Liver (tissue), 7 donors: ENCODE measurements at regions not wholly inside any gene's neighbourhood (a gene's known extent, or its start where the extent isn't known, plus 50 kb on each side); places are given as distances from the start of the nearest gene placed in this dataset.

ENCODE experiments used
- DNase-seq: peaks from one replicate; pipeline ENCODE4 v3.0.0-alpha.2; 2017; ENCODE audit warnings: low spot score
- H3K27ac ChIP-seq, 2 donors: one replicate each; pipeline ENCODE4 v1.7.0; 2013; ENCODE audit warnings: inconsistent platforms in 2 of 2, low read length in 2 of 2, control low read depth in 1 of 2, low read depth in 1 of 2, mild to moderate bottlenecking in 1 of 2
- H3K27me3 ChIP-seq, 4 donors: one replicate each; pipeline versions ENCODE4 v1.6.1 to v1.7.0; 2013; ENCODE audit warnings: low read length in 3 of 4, inconsistent platforms in 1 of 4, mild to moderate bottlenecking in 1 of 4, moderate library complexity in 1 of 4; ENCODE audit not compliant: control insufficient read depth in 4 of 4, insufficient read depth in 4 of 4
- H3K36me3 ChIP-seq, 4 donors: one replicate each; pipeline versions ENCODE4 v1.6.1 to v1.7.0; 2013; ENCODE audit warnings: low read length in 3 of 4, mild to moderate bottlenecking in 3 of 4, low read depth in 1 of 4, moderate library complexity in 1 of 4; ENCODE audit not compliant: control insufficient read depth in 4 of 4, insufficient read depth in 3 of 4
- H3K4me1 ChIP-seq, 4 donors: one replicate each; pipeline versions ENCODE4 v1.6.1 to v1.7.0; 2013; ENCODE audit warnings: low read length in 3 of 4, mild to moderate bottlenecking in 3 of 4, moderate library complexity in 1 of 4; ENCODE audit not compliant: control insufficient read depth in 4 of 4, insufficient read depth in 4 of 4
- H3K4me3 ChIP-seq, 3 donors: one replicate each; pipeline versions ENCODE4 v1.6.1 to v1.7.0; 2013; ENCODE audit warnings: low read length in 3 of 3, control low read depth in 1 of 3, low read depth in 1 of 3, mild to moderate bottlenecking in 1 of 3
- H3K9ac ChIP-seq, 2 donors: one replicate each; pipeline ENCODE4 v1.7.0; 2013; ENCODE audit warnings: low read length in 2 of 2, mild to moderate bottlenecking in 2 of 2, moderate library complexity in 2 of 2, control low read depth in 1 of 2, low read depth in 1 of 2
- H3K9me3 ChIP-seq, 4 donors: one replicate each; pipeline versions ENCODE4 v1.6.1 to v1.7.0; 2013; ENCODE audit warnings: low read length in 3 of 4; ENCODE audit not compliant: control insufficient read depth in 4 of 4
- EGR1 ChIP-seq, 2 donors: IDR thresholded peaks; 2 replicates each; pipeline ENCODE4 v1.6.1; 2016 to 2018; ENCODE audit warnings: antibody characterized with exemption in 2 of 2, low read depth in 2 of 2
- FOXA1 ChIP-seq: IDR thresholded peaks from 2 replicates; pipeline ENCODE4 v1.6.1; 2016; ENCODE audit warnings: antibody characterized with exemption
- FOXA2 ChIP-seq: IDR thresholded peaks from 2 replicates; pipeline ENCODE4 v1.6.1; 2016; ENCODE audit warnings: antibody characterized with exemption
- HNF4A ChIP-seq, 2 donors: conservative IDR thresholded peaks; 2 replicates each; pipeline ENCODE4 v1.6.1; 2016; ENCODE audit warnings: antibody characterized with exemption in 2 of 2, mild to moderate bottlenecking in 2 of 2
- HNF4G ChIP-seq: IDR thresholded peaks from 2 replicates; pipeline ENCODE4 v1.6.1; 2016; ENCODE audit warnings: antibody characterized with exemption
- JUND ChIP-seq, 2 donors: IDR thresholded peaks; 2 replicates each; pipeline ENCODE4 v1.6.1; 2016; ENCODE audit warnings: antibody characterized with exemption in 2 of 2
- NR2F2 ChIP-seq: IDR thresholded peaks from 2 replicates; pipeline ENCODE4 v1.6.1; 2016; ENCODE audit warnings: antibody characterized with exemption
- RAD21 ChIP-seq, 2 donors: IDR thresholded peaks; 2 replicates each; pipeline ENCODE4 v1.6.1; 2016; ENCODE audit warnings: antibody characterized with exemption in 2 of 2, mild to moderate bottlenecking in 2 of 2
- RXRA ChIP-seq, 2 donors: IDR thresholded peaks; 2 replicates each; pipeline ENCODE4 v1.6.1; 2017 to 2018; ENCODE audit warnings: antibody characterized with exemption in 2 of 2, mild to moderate bottlenecking in 1 of 2
- SP1 ChIP-seq: IDR thresholded peaks from 2 replicates; pipeline ENCODE4 v1.6.1; 2018; ENCODE audit warnings: antibody characterized with exemption, mild to moderate bottlenecking
- TAF1 ChIP-seq: conservative IDR thresholded peaks from 2 replicates; pipeline ENCODE4 v1.6.1; 2016; ENCODE audit warnings: antibody characterized with exemption, mild to moderate bottlenecking
- YY1 ChIP-seq: IDR thresholded peaks from 2 replicates; pipeline ENCODE4 v1.6.1; 2016; ENCODE audit warnings: antibody characterized with exemption, mild to moderate bottlenecking
- WGBS: extraction: QIAGEN DNeasy Blood & Tissue Kit; methylation state at CpG from one replicate; pipeline ENCODE4 v1.1.7; 2013; 5-methylcytosine and 5-hydroxymethylcytosine counted together
- TF ChIP-seq, protein P1 (sequence below): IDR thresholded peaks from 2 replicates; pipeline ENCODE4 v1.6.1; 2016; ENCODE audit warnings: antibody characterized with exemption
- TF ChIP-seq, protein P2 (sequence below): IDR thresholded peaks from 2 replicates; pipeline ENCODE4 v1.6.1; 2016; ENCODE audit warnings: antibody characterized with exemption
- TF ChIP-seq, protein P3 (sequence below): IDR thresholded peaks from 2 replicates; pipeline ENCODE4 v1.6.1; 2016; ENCODE audit warnings: antibody characterized with exemption, mild to moderate bottlenecking
- donor health status: healthy.
- donor health status: healthy.
- donor health status: healthy.
- donor health status: healthy.

DNA sequence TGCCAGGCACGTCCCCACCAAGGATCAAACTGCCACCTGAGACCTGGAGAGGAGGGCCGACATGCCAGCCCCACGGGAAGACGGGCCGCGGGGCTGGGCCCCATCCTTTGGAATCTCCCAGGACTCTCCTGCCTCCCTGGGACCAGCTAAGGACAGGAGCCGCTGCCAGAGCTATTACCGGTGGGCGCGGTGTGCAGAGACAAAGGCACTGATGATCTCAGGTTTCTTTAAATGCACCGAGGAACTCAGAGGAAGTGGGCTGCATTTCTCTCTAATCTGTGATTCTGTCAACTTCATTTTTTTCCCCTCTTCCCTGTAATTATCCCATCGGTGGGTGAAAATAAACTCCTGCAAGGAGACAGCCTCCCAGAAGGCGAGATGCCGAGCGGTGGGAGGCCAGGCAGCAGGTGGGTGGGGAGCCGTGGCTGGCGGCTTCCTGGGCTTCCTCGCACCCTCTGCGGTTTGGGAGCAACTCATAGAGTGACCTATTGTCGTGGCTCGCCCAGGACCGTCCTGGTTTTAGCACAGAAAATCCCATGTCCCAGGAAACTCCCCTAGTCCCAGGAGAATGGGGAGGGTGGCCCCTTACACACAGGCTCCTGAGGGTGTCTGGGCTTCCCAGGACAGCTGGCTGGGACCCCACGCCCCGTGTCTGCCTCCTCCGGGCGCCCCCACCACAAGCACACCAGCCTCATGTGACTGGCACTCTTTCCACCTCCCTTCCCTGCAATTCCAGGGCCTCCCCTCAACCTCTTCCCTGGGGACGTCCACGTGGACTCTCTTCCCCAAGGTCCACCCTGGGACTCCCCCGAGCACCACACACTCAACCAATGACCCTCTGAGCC is 62.3 kb upstream of the ADRA2C start:
- Histone ChIP-seq H3K36me3 (no peaks in the 10 kb centered on the region), H3K27ac (no peak overlapping the region), H3K9me3 (no peaks in the 10 kb centered on the region), H3K27me3 (peaks cover 0 to 3% (median 1%) of the 10 kb centered on the region in 4 donors), H3K4me1 (no peaks in the 10 kb centered on the region), H3K9ac (no peak overlapping the region), H3K4me3 (no peak overlapping the region)
- no peak for DNase-seq
- TF ChIP-seq FOXA2, result no peak
- TF ChIP-seq HNF4G, result no peak
- TF ChIP-seq, protein P1, sequence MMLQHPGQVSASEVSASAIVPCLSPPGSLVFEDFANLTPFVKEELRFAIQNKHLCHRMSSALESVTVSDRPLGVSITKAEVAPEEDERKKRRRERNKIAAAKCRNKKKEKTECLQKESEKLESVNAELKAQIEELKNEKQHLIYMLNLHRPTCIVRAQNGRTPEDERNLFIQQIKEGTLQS, result no peak
- no peak for TF ChIP-seq EGR1 (IDR thresholded peaks at IDR 0.05; ENCODE audit: low read depth in 2 of 2)
- no peak for TF ChIP-seq JUND (IDR thresholded peaks at IDR 0.05)
- TF ChIP-seq NR2F2, result no peak
- TF ChIP-seq FOXA1, result no peak
- 31% methylated on average over 29 of the region's 29 CpGs for WGBS

DNA sequence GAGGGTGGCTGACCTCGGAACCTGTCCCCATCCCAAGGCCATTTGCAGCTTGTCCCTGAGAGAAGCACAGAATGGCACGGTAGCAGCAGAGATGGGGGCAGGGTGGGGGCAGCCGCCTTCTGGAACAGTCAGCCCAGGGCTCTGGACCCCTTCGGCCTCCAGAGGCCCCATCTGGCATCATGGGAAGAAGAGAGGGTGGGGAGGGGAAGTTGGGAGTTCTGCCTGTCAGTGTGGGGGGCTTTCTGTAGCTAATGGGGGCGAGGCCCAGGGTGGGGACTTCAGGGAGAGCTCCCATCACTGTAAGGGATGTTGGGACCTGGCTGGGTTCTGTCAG is 62.9 kb upstream of the ADRA2C start:
- DNase-seq, result no peak
- Histone ChIP-seq H3K4me1 (no peaks in the 10 kb centered on the region), H3K36me3 (no peaks in the 10 kb centered on the region), H3K9ac (no peak overlapping the region), H3K4me3 (no peak overlapping the region), H3K9me3 (no peaks in the 10 kb centered on the region), H3K27me3 (peaks cover 0 to 4% (median 3%) of the 10 kb centered on the region in 4 donors), H3K27ac (no peak overlapping the region)
- TF ChIP-seq JUND (IDR thresholded peaks at IDR 0.05), result no peak
- no peak for TF ChIP-seq FOXA2
- no peak for TF ChIP-seq HNF4A (conservative IDR thresholded peaks at IDR 0.05)
- TF ChIP-seq TAF1, result no peak
- no peak for TF ChIP-seq SP1
- TF ChIP-seq, protein P2, sequence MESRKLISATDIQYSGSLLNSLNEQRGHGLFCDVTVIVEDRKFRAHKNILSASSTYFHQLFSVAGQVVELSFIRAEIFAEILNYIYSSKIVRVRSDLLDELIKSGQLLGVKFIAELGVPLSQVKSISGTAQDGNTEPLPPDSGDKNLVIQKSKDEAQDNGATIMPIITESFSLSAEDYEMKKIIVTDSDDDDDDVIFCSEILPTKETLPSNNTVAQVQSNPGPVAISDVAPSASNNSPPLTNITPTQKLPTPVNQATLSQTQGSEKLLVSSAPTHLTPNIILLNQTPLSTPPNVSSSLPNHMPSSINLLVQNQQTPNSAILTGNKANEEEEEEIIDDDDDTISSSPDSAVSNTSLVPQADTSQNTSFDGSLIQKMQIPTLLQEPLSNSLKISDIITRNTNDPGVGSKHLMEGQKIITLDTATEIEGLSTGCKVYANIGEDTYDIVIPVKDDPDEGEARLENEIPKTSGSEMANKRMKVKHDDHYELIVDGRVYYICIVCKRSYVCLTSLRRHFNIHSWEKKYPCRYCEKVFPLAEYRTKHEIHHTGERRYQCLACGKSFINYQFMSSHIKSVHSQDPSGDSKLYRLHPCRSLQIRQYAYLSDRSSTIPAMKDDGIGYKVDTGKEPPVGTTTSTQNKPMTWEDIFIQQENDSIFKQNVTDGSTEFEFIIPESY, result no peak
- no peak for TF ChIP-seq HNF4G
- TF ChIP-seq, protein P3, sequence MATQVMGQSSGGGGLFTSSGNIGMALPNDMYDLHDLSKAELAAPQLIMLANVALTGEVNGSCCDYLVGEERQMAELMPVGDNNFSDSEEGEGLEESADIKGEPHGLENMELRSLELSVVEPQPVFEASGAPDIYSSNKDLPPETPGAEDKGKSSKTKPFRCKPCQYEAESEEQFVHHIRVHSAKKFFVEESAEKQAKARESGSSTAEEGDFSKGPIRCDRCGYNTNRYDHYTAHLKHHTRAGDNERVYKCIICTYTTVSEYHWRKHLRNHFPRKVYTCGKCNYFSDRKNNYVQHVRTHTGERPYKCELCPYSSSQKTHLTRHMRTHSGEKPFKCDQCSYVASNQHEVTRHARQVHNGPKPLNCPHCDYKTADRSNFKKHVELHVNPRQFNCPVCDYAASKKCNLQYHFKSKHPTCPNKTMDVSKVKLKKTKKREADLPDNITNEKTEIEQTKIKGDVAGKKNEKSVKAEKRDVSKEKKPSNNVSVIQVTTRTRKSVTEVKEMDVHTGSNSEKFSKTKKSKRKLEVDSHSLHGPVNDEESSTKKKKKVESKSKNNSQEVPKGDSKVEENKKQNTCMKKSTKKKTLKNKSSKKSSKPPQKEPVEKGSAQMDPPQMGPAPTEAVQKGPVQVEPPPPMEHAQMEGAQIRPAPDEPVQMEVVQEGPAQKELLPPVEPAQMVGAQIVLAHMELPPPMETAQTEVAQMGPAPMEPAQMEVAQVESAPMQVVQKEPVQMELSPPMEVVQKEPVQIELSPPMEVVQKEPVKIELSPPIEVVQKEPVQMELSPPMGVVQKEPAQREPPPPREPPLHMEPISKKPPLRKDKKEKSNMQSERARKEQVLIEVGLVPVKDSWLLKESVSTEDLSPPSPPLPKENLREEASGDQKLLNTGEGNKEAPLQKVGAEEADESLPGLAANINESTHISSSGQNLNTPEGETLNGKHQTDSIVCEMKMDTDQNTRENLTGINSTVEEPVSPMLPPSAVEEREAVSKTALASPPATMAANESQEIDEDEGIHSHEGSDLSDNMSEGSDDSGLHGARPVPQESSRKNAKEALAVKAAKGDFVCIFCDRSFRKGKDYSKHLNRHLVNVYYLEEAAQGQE, result no peak
- TF ChIP-seq RAD21 (IDR thresholded peaks at IDR 0.05), result no peak
- TF ChIP-seq RXRA (IDR thresholded peaks at IDR 0.05), result no peak
- no peak for TF ChIP-seq YY1
- WGBS, result 38% methylated on average over 5 of the region's 5 CpGs
